Activated T-helper 2 cell treated with anti-CD3 and anti-CD28 coated beads, Interferon-gamma antibody, Interleukin-2, Interleukin-4, amounts not matched to agents 10 μg/mL and 5 μg/mL and 100 μg/mL, durations not matched to agents 14 hours and 24 hours and 36 hours (primary cell): ENCODE measurements at regions not wholly inside any gene's neighbourhood (a gene's known extent, or its start where the extent isn't known, plus 50 kb on each side); places are given as distances from the start of the nearest gene placed in this dataset.

Experiments used
- DNase-seq: peaks from one replicate; pipeline ENCODE4 v3.0.0; 2021; ENCODE audit warnings: low spot score
- H3K27ac Mint-ChIP-seq: one replicate; pipeline ENCODE4 v1.8.0; 2021; ENCODE audit warnings: mixed read lengths
- H3K27me3 Mint-ChIP-seq: one replicate; pipeline ENCODE4 v1.8.0; 2021; ENCODE audit warnings: low read depth, mixed read lengths
- H3K36me3 Mint-ChIP-seq: one replicate; pipeline ENCODE4 v1.8.0; 2021; ENCODE audit warnings: low read depth, mixed read lengths
- H3K4me1 Mint-ChIP-seq: one replicate; pipeline ENCODE4 v1.8.0; 2021; ENCODE audit warnings: low read depth, mixed read lengths
- H3K4me3 Mint-ChIP-seq: one replicate; pipeline ENCODE4 v1.8.0; 2021; ENCODE audit warnings: low read depth, mild to moderate bottlenecking, moderate library complexity, mixed read lengths
- H3K9me3 Mint-ChIP-seq: one replicate; pipeline ENCODE4 v1.8.0; 2021; ENCODE audit warnings: mixed read lengths
- intact Hi-C: fragments of 100-400 bp; cut with micrococcal nuclease; formaldehyde crosslinking; loops from one replicate; pipeline ENCODE4 v1.15.1; 2023

DNA sequence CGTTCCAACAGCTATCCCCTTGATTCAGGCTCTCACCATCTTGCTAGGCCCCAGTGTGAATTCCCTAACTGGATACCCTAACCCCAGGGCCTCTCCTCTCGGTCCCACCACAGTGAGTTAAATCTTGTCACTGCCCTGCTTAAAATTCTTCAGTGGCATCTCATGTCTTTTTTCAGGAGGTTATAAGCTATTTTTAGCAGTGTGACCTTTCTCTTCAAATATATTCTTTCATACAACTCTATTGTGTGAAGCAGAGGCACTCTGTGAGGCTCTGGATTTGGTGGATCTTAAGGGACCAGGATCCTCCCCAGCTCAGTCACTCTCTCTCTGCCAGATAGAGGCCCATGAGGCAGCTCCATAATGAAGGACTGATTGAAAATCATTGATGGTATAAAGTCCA, 760.4 kb downstream of the NTRK3 start:
- Mint-ChIP-seq H3K27ac (no peak overlapping the region), H3K36me3 (no peaks in the 10 kb centered on the region), H3K9me3 (no peaks in the 10 kb centered on the region), H3K4me3 (no peak overlapping the region), H3K27me3 (no peaks in the 10 kb centered on the region), H3K4me1 (no peaks in the 10 kb centered on the region)
- intact Hi-C loops = no loop called here
- no peak for DNase-seq

DNA sequence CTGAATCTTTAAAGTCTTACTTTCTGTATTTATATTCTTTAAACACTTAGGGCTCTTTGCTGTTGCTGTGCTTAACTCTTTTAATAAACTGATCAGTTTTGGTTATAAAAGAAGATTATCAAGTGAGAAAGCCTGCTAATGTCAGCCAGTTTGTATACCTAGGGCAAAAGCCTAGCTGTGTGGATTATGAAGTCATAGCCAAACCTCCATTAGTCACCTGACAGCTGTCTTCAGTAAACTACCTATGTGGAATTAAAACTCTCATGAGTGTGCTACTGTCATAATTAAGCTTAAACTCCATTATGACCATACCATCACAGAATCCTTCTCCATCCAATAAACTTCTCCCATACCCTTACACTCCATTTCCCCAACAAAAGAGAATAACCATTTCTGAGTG, 762.7 kb downstream of the NTRK3 start:
- Mint-ChIP-seq H3K9me3 (no peaks in the 10 kb centered on the region), H3K27me3 (no peaks in the 10 kb centered on the region), H3K4me1 (no peaks in the 10 kb centered on the region), H3K4me3 (no peak overlapping the region), H3K36me3 (no peaks in the 10 kb centered on the region), H3K27ac (no peak overlapping the region)
- DNase-seq = no peak
- intact Hi-C loops = no loop called here

DNA sequence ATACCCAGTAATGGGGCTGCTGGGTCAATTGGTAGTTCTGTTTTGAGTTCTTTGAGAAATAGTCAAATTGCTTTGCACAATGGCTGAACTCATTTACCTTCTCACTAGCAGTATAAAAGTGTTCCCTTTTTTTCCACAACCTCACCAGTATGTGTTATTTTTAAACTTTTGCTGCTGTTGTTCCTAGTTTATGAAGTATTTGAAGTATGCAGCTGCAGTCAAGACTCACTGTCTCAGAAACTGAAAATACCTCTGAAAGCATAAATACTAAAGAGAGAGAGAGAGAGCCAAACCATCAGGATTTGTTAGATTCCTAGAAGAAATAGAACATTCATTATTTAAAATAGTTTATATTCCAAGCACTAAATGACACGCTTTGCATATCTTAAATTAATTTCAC, 764.2 kb downstream of the NTRK3 start:
- intact Hi-C loops = no loop called here
- no peak for DNase-seq
- Mint-ChIP-seq H3K27me3 (no peaks in the 10 kb centered on the region), H3K27ac (no peak overlapping the region), H3K4me3 (no peak overlapping the region), H3K36me3 (no peaks in the 10 kb centered on the region), H3K4me1 (no peaks in the 10 kb centered on the region), H3K9me3 (no peaks in the 10 kb centered on the region)

DNA sequence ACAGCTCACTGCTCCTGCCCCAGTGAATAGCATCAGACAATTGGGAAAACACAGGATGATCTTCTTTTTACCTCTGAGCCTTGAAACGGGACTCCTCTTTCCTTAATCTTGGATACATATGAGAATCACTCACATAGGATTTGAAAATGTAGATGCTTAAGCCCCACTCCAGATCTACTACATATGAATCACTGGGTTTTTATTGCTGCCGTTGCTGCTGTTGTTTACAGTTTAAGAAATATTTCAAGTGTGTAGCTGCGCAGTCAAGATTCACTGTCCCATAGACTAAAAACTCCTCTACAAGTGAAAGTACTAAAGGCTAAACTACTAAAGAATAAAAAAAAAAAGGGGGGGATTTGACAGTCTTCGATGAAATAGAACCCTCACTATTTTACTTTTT, 765.9 kb downstream of the NTRK3 start:
- Mint-ChIP-seq H3K27ac (no peak overlapping the region), H3K4me3 (no peak overlapping the region), H3K36me3 (no peaks in the 10 kb centered on the region), H3K27me3 (no peaks in the 10 kb centered on the region), H3K4me1 (no peaks in the 10 kb centered on the region), H3K9me3 (no peaks in the 10 kb centered on the region)
- no peak for DNase-seq
- intact Hi-C loops = no loop called here

DNA sequence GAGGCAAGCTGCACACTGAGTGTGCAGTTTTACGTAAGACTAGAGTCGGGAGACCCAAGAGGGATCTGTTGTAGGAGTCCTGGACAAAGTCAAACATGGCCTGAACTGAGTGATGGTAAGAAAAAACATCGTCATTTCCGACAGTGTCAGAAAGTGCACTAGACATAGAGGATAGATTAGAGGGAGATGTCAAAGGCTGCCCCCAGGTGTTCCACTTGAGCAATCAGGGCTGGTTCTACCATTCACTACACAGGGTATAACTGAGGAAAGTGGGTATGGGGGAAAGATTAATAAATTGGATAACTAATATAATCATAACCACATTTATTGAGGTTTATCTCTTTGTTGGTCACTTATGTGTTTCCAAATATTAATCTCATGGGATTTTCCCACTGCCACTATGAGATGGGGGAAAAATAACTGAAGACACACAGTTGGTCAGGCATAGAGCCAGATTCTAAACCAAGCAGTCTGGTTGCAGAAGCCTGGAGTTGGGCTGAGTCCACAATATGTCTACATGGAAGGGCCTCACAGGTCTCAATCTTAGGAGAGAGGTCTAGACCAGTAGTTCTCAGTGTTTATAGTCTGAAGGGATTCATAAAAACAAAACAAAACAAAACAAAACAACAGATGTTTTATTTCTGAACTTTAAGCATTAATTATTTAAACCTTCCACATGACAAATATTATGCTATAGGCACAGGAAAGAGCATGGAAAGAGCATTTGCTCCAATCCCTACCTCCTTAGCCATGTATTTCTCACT, 766.5 kb downstream of the NTRK3 start:
- Mint-ChIP-seq H3K9me3 (no peaks in the 10 kb centered on the region), H3K36me3 (no peaks in the 10 kb centered on the region), H3K4me3 (no peak overlapping the region), H3K27ac (no peak overlapping the region), H3K4me1 (no peaks in the 10 kb centered on the region), H3K27me3 (no peaks in the 10 kb centered on the region)
- no peak for DNase-seq
- intact Hi-C loops = no loop called here

DNA sequence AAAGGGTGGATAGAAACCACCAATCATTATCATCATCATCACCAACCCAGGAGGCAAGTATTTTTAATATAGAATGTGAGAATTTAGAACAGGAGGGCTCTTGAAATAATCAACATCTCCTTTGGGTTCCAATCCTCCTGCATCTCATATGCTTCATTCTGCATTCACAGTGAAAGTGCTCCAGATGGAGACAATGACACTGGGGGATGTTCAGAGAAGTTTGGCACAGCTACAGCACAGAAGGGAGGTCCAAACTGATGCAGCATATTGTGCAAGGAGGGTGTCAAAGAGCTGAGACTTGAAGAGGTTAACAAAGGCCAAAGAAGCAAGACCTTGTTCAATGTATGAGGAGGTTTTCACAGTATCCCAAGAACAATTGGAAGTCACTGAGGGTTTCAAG, 767.1 kb downstream of the NTRK3 start:
- no peaks in the 10 kb centered on the region for H3K4me1 Mint-ChIP-seq
- no peaks in the 10 kb centered on the region for H3K9me3 Mint-ChIP-seq
- H3K27me3 Mint-ChIP-seq = no peaks in the 10 kb centered on the region
- H3K36me3 Mint-ChIP-seq = no peaks in the 10 kb centered on the region
- H3K27ac Mint-ChIP-seq = no peak overlapping the region
- DNase-seq = no peak
- no peak overlapping the region for H3K4me3 Mint-ChIP-seq
- intact Hi-C loops = no loop called here

DNA sequence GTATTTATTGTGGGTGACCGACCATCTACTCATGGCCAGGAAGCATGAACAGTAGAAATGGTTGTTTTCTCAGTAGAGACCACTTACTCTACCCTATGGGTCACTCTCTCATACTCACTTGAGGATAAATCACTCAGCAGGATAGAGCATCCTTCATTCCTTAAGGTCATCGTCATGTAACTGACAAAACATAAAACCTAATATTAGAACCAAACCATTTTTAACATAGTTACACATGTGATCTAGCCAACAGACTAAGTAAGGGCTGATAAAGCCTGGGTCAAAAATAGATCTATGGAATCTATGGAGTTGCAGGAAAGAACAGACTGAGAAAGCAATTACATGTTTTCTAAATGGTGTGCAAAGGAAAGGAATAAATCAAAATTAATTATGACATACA, 769.1 kb downstream of the NTRK3 start:
- no peaks in the 10 kb centered on the region for H3K9me3 Mint-ChIP-seq

DNA sequence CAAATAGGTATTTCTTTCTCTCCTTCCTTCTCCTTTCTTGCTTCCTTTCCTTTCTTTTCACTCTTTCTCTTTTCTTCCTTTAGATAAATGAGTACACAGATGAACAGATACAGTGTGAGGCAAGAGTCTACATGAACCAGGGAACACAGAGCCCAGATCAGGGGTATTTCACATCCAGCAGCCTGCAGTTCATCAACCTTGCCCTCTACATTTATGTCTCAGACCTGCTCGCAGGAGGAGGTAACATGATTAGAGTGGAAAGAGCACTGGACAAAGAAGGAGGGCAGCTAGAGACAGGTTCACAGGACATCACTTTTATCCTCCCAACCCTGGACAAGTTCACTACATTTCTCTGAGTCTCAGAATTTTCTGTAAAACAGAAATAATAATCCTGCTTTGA, 773.1 kb downstream of the NTRK3 start:
- Mint-ChIP-seq H3K36me3 (no peaks in the 10 kb centered on the region), H3K27me3 (no peaks in the 10 kb centered on the region), H3K4me3 (no peak overlapping the region), H3K9me3 (peaks cover 4% of the 10 kb centered on the region), H3K27ac (no peak overlapping the region), H3K4me1 (no peaks in the 10 kb centered on the region)
- no peak for DNase-seq
- intact Hi-C loops = no loop called here

More for the DNA sequence above, 769.1 kb downstream of the NTRK3 start:
- no peak for DNase-seq
- Mint-ChIP-seq H3K4me1 (no peaks in the 10 kb centered on the region), H3K4me3 (no peak overlapping the region), H3K27ac (no peak overlapping the region), H3K27me3 (no peaks in the 10 kb centered on the region), H3K36me3 (no peaks in the 10 kb centered on the region)
- intact Hi-C loops = no loop called here

DNA sequence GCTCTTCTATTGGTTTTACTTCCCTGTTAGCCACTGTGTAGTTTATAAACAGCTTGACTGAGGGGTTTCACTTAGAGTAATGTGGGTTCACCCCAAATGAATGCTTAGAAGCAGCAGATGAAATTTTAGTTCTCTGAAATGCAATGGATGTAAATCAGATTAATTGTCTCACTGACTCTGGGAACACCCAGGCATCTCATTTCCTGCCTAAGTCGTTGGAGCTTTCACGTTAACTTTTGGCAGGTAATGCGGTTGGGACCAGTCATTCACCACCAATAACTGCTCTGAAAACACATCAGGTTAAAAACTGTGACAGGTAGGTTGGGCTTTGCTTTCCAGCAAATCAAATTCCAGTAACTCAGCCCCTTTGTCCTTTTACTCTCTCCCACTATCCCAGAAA, 775.4 kb downstream of the NTRK3 start:
- no peak for DNase-seq
- Mint-ChIP-seq H3K9me3 (peaks cover 4% of the 10 kb centered on the region), H3K27me3 (no peaks in the 10 kb centered on the region), H3K4me1 (no peaks in the 10 kb centered on the region), H3K27ac (no peak overlapping the region), H3K4me3 (no peak overlapping the region), H3K36me3 (no peaks in the 10 kb centered on the region)
- intact Hi-C loops = no loop called here

DNA sequence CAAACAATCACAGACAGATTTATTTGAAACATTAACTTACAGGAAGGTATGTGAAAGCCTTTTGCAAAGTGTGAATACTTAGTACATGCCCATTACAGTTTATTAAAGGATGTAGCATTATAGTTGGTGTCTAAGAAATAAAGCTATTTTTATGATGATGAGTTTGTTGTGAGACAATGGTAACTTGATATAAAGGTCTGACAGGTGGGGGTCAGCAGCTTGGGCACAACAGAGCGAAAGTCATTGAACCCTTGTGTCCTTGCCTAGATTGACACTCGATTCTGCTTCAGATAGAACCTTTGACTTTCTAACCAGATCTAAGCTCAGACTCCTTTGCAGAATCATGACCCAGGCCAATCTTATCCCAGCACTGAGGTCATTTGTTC, 777.9 kb downstream of the NTRK3 start:
- Mint-ChIP-seq H3K4me3 (no peak overlapping the region), H3K27ac (no peak overlapping the region), H3K4me1 (no peaks in the 10 kb centered on the region), H3K9me3 (peaks cover 4% of the 10 kb centered on the region), H3K36me3 (no peaks in the 10 kb centered on the region), H3K27me3 (no peaks in the 10 kb centered on the region)
- DNase-seq = no peak
- intact Hi-C loops = no loop called here

DNA sequence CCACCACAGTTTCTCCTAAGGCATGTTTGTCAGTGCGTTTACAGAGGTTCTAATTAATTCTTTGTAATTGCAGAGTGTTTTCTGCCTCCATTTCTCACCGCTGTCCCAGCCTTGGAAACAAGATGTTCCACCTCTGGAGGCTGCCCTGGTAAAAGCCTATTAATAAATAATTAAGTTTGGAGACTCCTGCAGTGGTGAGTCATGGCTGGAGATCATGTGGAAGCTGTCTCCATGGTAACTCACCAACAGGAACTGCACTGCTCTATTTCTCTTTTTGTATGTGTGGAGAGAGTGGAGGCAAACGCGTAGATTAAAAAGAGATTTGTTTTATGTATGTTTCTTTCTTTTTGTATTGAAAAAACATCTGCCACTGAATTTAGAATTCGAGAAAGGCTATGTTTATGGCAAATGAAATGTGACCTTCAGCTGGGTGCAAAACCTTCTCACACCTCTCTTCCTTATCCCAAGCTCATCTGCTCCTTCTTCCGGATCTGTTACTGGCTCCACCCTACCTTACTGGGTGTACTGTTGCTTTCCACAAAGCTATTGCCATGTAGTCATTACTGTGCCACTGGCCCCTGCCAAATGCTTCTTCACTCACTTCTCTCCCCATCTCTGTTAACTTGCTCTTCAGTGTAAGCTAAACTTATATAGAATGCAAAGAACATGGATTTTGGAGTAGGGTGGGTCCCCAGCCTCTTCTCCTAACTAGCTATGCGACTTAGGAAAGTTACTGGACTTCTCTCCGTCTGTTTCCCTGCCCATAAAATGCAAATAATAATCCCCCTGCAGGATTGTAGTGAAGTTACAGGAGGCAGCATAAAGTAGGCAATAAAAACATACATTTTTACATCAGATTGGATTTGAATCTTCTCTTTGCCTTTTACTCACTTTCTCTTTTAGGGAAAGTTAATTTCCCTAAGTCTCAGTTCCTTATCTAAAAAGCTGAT, 778.5 kb downstream of the NTRK3 start:
- Mint-ChIP-seq H3K27me3 (no peaks in the 10 kb centered on the region), H3K36me3 (no peaks in the 10 kb centered on the region), H3K4me1 (no peaks in the 10 kb centered on the region), H3K9me3 (peaks cover 4% of the 10 kb centered on the region), H3K4me3 (no peak overlapping the region), H3K27ac (no peak overlapping the region)
- intact Hi-C loops = no loop called here
- no peak for DNase-seq

DNA sequence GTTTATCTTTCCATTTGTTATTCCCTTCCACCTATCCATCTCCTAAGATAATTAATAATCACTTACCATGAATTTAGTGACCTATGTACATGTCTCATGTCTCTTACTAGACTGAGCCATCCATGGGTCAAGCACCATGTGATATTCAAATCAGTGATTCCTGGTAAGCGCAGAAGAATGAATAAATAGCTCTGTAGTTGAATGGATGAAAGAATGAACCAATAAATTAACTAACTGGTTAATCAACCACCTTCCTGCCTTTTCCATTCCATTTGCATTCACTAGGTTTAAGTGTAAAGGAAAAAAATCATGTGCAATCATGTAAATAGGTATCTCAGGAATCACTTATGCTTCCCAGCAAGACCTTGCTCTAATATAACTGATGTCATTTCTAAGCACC, 779.5 kb downstream of the NTRK3 start:
- Mint-ChIP-seq H3K4me3 (no peak overlapping the region), H3K27me3 (no peaks in the 10 kb centered on the region), H3K36me3 (no peaks in the 10 kb centered on the region), H3K9me3 (peaks cover 3% of the 10 kb centered on the region), H3K4me1 (no peaks in the 10 kb centered on the region), H3K27ac (no peak overlapping the region)
- intact Hi-C loops = no loop called here
- DNase-seq = no peak

DNA sequence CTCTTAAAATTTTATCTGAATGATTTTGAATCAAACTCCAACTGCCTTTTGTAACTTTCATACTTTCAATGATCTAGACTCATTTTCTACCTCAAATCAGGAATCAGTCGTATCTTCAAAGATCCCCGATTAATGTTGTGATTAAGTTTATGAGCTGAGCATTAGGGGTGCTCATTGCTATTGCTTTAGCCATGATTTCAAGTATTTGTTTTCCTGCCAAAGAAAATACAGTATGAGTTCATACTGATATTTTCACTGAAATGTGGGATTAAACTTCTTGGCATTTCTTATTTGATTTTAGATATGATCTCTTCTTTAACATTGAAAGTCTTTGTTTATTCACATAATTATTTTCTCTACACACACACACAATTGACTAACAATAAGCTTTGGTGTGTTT, 785.6 kb downstream of the NTRK3 start:
- no peaks in the 10 kb centered on the region for H3K36me3 Mint-ChIP-seq
- no peak for DNase-seq
- peaks cover 3% of the 10 kb centered on the region for H3K9me3 Mint-ChIP-seq
- intact Hi-C loops = no loop called here
- H3K27ac Mint-ChIP-seq = no peak overlapping the region
- H3K4me3 Mint-ChIP-seq = no peak overlapping the region
- no peaks in the 10 kb centered on the region for H3K4me1 Mint-ChIP-seq
- H3K27me3 Mint-ChIP-seq = no peaks in the 10 kb centered on the region
